ENCODE measurements at regions not wholly inside any gene's neighbourhood (a gene's known extent, or its start where the extent isn't known, plus 50 kb on each side); places are given as distances from the start of the nearest gene placed in this dataset.

DNA sequence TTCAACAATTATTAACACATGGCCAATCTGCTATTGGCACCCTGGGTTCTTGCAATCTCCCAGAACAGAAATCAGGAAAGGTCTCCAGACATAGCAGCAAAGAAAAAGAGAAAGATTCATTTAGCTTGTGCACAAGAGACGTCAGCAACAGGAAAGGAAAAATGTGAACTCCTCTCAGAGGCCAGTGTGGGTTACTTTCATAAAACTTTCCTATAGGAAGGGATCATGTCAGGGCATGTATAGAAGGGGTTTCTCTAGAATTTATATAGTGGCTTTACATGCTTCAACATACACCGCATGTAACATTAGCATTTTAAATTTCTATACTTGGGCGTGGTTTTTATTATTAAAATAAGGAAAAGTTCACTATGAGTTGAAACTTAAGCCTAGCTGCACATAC, 725.1 kb downstream of the SORCS1 start:
- Histone ChIP-seq H3K4me1 (no peaks in the 10 kb centered on the region), H3K9me3 (no peaks in the 10 kb centered on the region), H3K4me3 (no peak overlapping the region), H3K36me3 (no peaks in the 10 kb centered on the region), H3K27ac (no peak overlapping the region), H3K27me3 (no peaks in the 10 kb centered on the region)
- no peak for DNase-seq (ENCODE audit: low spot score)
- TF ChIP-seq, protein P1, sequence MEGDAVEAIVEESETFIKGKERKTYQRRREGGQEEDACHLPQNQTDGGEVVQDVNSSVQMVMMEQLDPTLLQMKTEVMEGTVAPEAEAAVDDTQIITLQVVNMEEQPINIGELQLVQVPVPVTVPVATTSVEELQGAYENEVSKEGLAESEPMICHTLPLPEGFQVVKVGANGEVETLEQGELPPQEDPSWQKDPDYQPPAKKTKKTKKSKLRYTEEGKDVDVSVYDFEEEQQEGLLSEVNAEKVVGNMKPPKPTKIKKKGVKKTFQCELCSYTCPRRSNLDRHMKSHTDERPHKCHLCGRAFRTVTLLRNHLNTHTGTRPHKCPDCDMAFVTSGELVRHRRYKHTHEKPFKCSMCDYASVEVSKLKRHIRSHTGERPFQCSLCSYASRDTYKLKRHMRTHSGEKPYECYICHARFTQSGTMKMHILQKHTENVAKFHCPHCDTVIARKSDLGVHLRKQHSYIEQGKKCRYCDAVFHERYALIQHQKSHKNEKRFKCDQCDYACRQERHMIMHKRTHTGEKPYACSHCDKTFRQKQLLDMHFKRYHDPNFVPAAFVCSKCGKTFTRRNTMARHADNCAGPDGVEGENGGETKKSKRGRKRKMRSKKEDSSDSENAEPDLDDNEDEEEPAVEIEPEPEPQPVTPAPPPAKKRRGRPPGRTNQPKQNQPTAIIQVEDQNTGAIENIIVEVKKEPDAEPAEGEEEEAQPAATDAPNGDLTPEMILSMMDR (IDR thresholded peaks at IDR 0.05), result no peak

DNA sequence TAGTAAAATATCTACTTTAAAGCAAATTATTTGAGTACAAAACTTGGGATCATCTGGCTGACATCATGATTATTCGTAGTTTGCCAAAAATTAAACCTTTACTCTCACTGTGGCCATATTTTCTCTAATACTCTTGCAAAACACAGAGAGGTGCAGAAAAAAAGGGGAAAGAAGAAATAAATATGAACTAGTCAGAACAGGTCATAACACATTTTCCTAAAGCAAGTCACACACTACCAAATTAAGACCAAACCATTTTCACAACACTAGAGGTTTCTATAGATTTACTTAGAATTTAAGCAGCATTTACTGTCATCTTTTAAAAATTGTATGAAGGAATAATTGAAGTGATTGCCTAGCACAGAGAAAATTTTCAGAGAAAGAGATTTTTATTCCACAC, 726.1 kb downstream of the SORCS1 start:
- Histone ChIP-seq H3K4me3 (no peak overlapping the region), H3K27ac (no peak overlapping the region), H3K27me3 (no peaks in the 10 kb centered on the region), H3K36me3 (no peaks in the 10 kb centered on the region), H3K4me1 (no peaks in the 10 kb centered on the region), H3K9me3 (no peaks in the 10 kb centered on the region)
- no peak for DNase-seq (ENCODE audit: low spot score)
- TF ChIP-seq, protein P1 (IDR thresholded peaks at IDR 0.05), result no peak

DNA sequence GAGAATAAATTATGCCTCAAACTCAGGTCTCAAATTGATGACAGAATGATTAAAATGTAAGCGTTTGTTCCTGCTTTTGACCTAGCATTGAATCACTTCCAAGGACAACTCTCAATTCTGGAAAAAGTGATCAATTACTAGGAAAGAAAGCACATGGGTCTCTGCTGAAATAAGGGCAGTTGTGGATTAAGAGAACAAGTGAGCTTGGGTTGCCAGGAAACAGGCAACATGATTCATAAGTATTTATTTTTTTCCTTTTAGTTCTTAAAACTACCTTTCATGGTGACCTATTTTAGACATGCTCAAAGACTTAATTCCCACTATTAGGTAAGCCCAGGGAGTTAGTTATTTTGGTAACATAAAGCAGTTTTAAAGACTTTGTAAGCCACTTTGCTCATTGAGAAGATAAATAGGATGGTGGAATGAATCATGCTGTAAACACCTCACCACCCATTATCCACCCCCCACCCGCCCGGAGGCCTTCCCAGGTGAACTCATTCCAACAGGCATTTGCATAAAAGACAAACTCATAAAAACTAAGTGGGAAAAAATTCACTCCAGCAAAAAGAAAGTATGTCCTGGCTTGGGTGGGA, 728.3 kb downstream of the SORCS1 start:
- H3K27ac ChIP-seq, result no peak overlapping the region
- TF ChIP-seq, protein P1 (IDR thresholded peaks at IDR 0.05), result no peak
- no peaks in the 10 kb centered on the region for H3K27me3 ChIP-seq
- no peaks in the 10 kb centered on the region for H3K36me3 ChIP-seq
- H3K9me3 ChIP-seq, result no peaks in the 10 kb centered on the region
- no peaks in the 10 kb centered on the region for H3K4me1 ChIP-seq
- H3K4me3 ChIP-seq, result no peak overlapping the region
- DNase-seq (ENCODE audit: low spot score), result no peak

DNA sequence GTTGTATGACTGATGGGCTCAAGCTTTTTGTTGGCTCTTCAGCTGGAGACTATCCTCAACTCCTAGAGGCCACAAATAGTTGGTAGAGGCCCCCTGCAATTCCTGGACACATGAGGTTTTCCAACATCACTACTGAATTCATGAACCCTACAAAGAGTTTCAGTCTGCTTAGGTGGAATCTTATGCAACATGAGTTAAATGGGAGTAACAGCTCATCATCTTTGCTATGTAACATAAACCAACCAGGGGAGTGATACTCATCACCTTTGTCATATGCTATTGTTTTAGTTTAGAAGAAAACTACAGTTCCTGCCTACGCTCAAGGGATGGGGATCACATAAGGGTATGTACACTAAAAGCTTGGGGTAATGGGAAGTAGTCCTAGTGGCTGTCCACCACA, 729.4 kb downstream of the SORCS1 start:
- no peaks in the 10 kb centered on the region for H3K27me3 ChIP-seq
- no peaks in the 10 kb centered on the region for H3K36me3 ChIP-seq
- TF ChIP-seq, protein P1 (IDR thresholded peaks at IDR 0.05), result no peak
- no peak for DNase-seq (ENCODE audit: low spot score)
- H3K27ac ChIP-seq, result no peak overlapping the region
- no peak overlapping the region for H3K4me3 ChIP-seq
- H3K9me3 ChIP-seq, result no peaks in the 10 kb centered on the region
- no peaks in the 10 kb centered on the region for H3K4me1 ChIP-seq

DNA sequence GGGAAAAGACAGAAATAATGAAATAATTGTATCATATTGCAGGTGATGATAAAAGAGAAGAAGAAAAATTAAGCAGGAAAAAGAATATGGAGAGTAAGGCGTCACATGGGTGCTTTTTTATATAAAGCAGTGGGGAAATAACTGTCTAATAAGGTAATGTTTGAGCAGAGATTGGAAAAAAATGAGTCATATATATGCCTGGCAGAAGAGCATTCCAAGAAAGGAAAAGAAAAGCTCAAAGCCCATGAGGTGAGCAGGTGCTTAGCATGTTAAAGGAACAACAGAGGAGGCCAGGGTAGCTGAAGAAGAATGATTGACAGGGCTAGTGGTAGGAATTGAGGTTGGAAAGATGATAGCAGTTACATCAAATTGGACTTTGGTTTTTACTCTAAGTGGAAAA, 739.5 kb downstream of the SORCS1 start:
- no peaks in the 10 kb centered on the region for H3K36me3 ChIP-seq

More for the DNA sequence above, 739.5 kb downstream of the SORCS1 start:
- DNase-seq (ENCODE audit: low spot score), result no peak
- H3K27ac ChIP-seq, result no peak overlapping the region
- no peaks in the 10 kb centered on the region for H3K27me3 ChIP-seq
- no peaks in the 10 kb centered on the region for H3K4me1 ChIP-seq
- no peak overlapping the region for H3K4me3 ChIP-seq
- H3K9me3 ChIP-seq, result no peaks in the 10 kb centered on the region
- TF ChIP-seq, protein P1 (IDR thresholded peaks at IDR 0.05), result no peak

Data from right atrium auricular region (tissue), 2 donors.